ENCODE measurements at regions not wholly inside any gene's neighbourhood (a gene's known extent, or its start where the extent isn't known, plus 50 kb on each side); places are given as distances from the start of the nearest gene placed in this dataset.

GRCh38 chr15:37788767-37789396, 145.6 kb upstream of the TMCO5A start (continued):
- TF ChIP-seq REST (IDR thresholded peaks at IDR 0.05; ENCODE audit: unreplicated experiment), result no peak

GRCh38 chr15:37789397-37789786, 145.0 kb upstream of the TMCO5A start:
- H3K27ac Mint-ChIP-seq, result no peak overlapping the region
- DNase-seq (ENCODE audit: low spot score), result no peak
- H3K9me3 Mint-ChIP-seq, result no peaks in the 10 kb centered on the region
- Histone ChIP-seq H3K4me2 (no peak overlapping the region), H2AFZ (no peak overlapping the region), H3K4me1 (ENCODE audit: insufficient read depth) (no peaks in the 10 kb centered on the region), H4K20me1 (replicated peaks; ENCODE audit: insufficient read depth) (no peaks in the 10 kb centered on the region), H3K79me2 (replicated peaks; ENCODE audit: insufficient read depth) (no peaks in the 10 kb centered on the region), H3K27ac (ENCODE audit: low read depth) (no peak overlapping the region), H3F3A (replicated peaks; ENCODE audit: low read depth) (no peaks in the 10 kb centered on the region), H3K27me3 (ENCODE audit: insufficient read depth) (no peaks in the 10 kb centered on the region), H3K36me3 (ENCODE audit: insufficient read depth) (no peaks in the 10 kb centered on the region), H3K4me3 (no peak overlapping the region), H3K9me2 (ENCODE audit: insufficient read depth) (no peaks in the 10 kb centered on the region; the same call in 1 of the 2 replicates)
- H3K36me3 Mint-ChIP-seq (ENCODE audit: low read depth), result no peaks in the 10 kb centered on the region
- peaks cover 3% of the 10 kb centered on the region for H3K27me3 Mint-ChIP-seq (ENCODE audit: insufficient read depth, low read depth, poor library complexity)
- H3K4me3 Mint-ChIP-seq, result no peak overlapping the region
- TF ChIP-seq EZH2 (IDR thresholded peaks at IDR 0.05; ENCODE audit: low read depth, unreplicated experiment), result no peak
- TF ChIP-seq ETS1 (IDR thresholded peaks at IDR 0.05), result no peak
- no peak for TF ChIP-seq POLR2AphosphoS5 (IDR thresholded peaks at IDR 0.05; ENCODE audit: low read depth)
- peak in 1 of 2 experiments; percentile 30; a peak in 2 of 4 replicates for TF ChIP-seq CTCF (conservative IDR thresholded peaks at IDR 0.05; ENCODE audit: low read depth in 2 of 2)
- ATAC-seq, result no peak
- no peaks in the 10 kb centered on the region for H3K4me1 Mint-ChIP-seq

- Mint-ChIP-seq H3K9me3 (no peaks in the 10 kb centered on the region), H3K27me3 (ENCODE audit: insufficient read depth, low read depth, poor library complexity) (peaks cover 3% of the 10 kb centered on the region), H3K4me3 (no peak overlapping the region), H3K4me1 (no peaks in the 10 kb centered on the region), H3K36me3 (ENCODE audit: low read depth) (no peaks in the 10 kb centered on the region), H3K27ac (no peak overlapping the region)
- DNase-seq (ENCODE audit: low spot score), result no peak
- Histone ChIP-seq H3K79me2 (replicated peaks; ENCODE audit: insufficient read depth) (no peaks in the 10 kb centered on the region), H3K4me1 (ENCODE audit: insufficient read depth) (0 out of 2 replicates have a peak, but pooled peaks cover 2% of the 10 kb centered on the region), H3K27ac (ENCODE audit: low read depth) (no peak overlapping the region), H4K20me1 (replicated peaks; ENCODE audit: insufficient read depth) (no peaks in the 10 kb centered on the region), H3K36me3 (ENCODE audit: insufficient read depth) (no peaks in the 10 kb centered on the region), H3K4me2 (no peak overlapping the region), H3K27me3 (ENCODE audit: insufficient read depth) (no peaks in the 10 kb centered on the region), H3F3A (replicated peaks; ENCODE audit: low read depth) (no peaks in the 10 kb centered on the region), H2AFZ (no peak overlapping the region), H3K9me2 (ENCODE audit: insufficient read depth) (no peaks in the 10 kb centered on the region; the same call in 1 of the 2 replicates), H3K4me3 (no peak overlapping the region)
- no peak for ATAC-seq
- TF ChIP-seq ZNF114 (CRISPR knock-in tag; IDR thresholded peaks at IDR 0.05) (no peak), NANOG (IDR thresholded peaks at IDR 0.05; ENCODE audit: borderline replicate concordance) (no peak), STAT1 (IDR thresholded peaks at IDR 0.05; ENCODE audit: unreplicated experiment) (no peak), ZNF331 (CRISPR knock-in tag; IDR thresholded peaks at IDR 0.05; ENCODE audit: low read depth) (no peak), ETS1 (IDR thresholded peaks at IDR 0.05) (no peak), CREB1 (CRISPR knock-in tag; IDR thresholded peaks at IDR 0.05; ENCODE audit: low read depth) (no peak), POLR2AphosphoS5 (IDR thresholded peaks at IDR 0.05; ENCODE audit: low read depth) (no peak), CTCF (conservative IDR thresholded peaks at IDR 0.05; ENCODE audit: low read depth in 2 of 2) (no peak), EZH2 (IDR thresholded peaks at IDR 0.05; ENCODE audit: low read depth, unreplicated experiment) (no peak), JUNB (IDR thresholded peaks at IDR 0.05; ENCODE audit: unreplicated experiment) (no peak), EZH2phosphoT487 (IDR thresholded peaks at IDR 0.05; ENCODE audit: unreplicated experiment) (no peak)
These were observed 144.6 kb upstream of the TMCO5A start for GRCh38 chr15:37789881-37790280.

Measured in GM23338 (cell line).